CD14-positive monocyte (primary cell): ENCODE measurements at regions not wholly inside any gene's neighbourhood (a gene's known extent, or its start where the extent isn't known, plus 50 kb on each side); places are given as distances from the start of the nearest gene placed in this dataset.
"Not testable (repeated sequence)": the region's sequence is repeated elsewhere in the genome, so short reads cannot be mapped to it uniquely, and the experiment has no call there.

Experiments used
- DNase-seq, 3 donors: peaks; one replicate each; pipeline ENCODE4 v3.0.0-alpha.2; 2011 to 2022
- H2AFZ ChIP-seq: 2 replicates; pipeline ENCODE4 v1.6.0; 2012; ENCODE audit warnings: mild to moderate bottlenecking, low read depth, low read length, inconsistent platforms; ENCODE audit not compliant: insufficient read depth, poor library complexity, severe bottlenecking
- H3K27ac ChIP-seq, 2 donors: 1 replicate in 1 of 2; 2 replicates in 1 of 2; pipeline ENCODE4 v1.5.1; 2012 to 2013; ENCODE audit warnings: low read length in 2 of 2, control low read depth in 1 of 2, inconsistent platforms in 1 of 2, low read depth in 1 of 2, mild to moderate bottlenecking in 1 of 2
- H3K27me3 ChIP-seq, 2 donors: one replicate each; pipeline versions ENCODE4 v1.6.0 to v1.6.1; 2011 to 2013; ENCODE audit warnings: low read length in 2 of 2; ENCODE audit not compliant: control insufficient read depth in 2 of 2, insufficient read depth in 2 of 2
- H3K36me3 ChIP-seq, 2 donors: replicated peaks in 1 of 2; 1 replicate in 1 of 2; 2 replicates in 1 of 2; pipeline versions ENCODE4 v1.5.1 to v1.6.1; 2012 to 2013; ENCODE audit warnings: low read length in 2 of 2, control low read depth in 1 of 2, inconsistent platforms in 1 of 2, mild to moderate bottlenecking in 1 of 2; ENCODE audit not compliant: insufficient read depth in 2 of 2, control insufficient read depth in 1 of 2
- H3K4me1 ChIP-seq, 2 donors: 1 replicate in 1 of 2; 2 replicates in 1 of 2; pipeline versions ENCODE4 v1.5.1 to v1.6.1; 2012 to 2013; ENCODE audit warnings: low read length in 2 of 2, control low read depth in 1 of 2, inconsistent platforms in 1 of 2, mild to moderate bottlenecking in 1 of 2, moderate library complexity in 1 of 2; ENCODE audit not compliant: insufficient read depth in 2 of 2, control insufficient read depth in 1 of 2
- H3K4me2 ChIP-seq: replicated peaks from 2 replicates; pipeline ENCODE3; 2012; ENCODE audit warnings: low read length, moderate library complexity, mild to moderate bottlenecking; ENCODE audit not compliant: poor library complexity, severe bottlenecking; ENCODE audit errors: extremely low read depth
- H3K4me3 ChIP-seq, 3 experiments: fragments of 200-600 bp in 1 of 3; sonication (generic) in 1 of 3; replicated peaks in 1 of 3; 1 replicate in 2 of 3; 2 replicates in 1 of 3; pipeline ENCODE4 v1.5.1; 2011 to 2013; ENCODE audit warnings: low read length in 3 of 3, mild to moderate bottlenecking in 3 of 3, control low read depth in 2 of 3, low read depth in 2 of 3, inconsistent platforms in 1 of 3, moderate library complexity in 1 of 3
- H3K79me2 ChIP-seq: 2 replicates; pipeline ENCODE4 v1.6.0; 2012; ENCODE audit warnings: mild to moderate bottlenecking, control low read depth, inconsistent platforms, low read length, moderate library complexity; ENCODE audit not compliant: insufficient read depth
- H3K9ac ChIP-seq: 2 replicates; pipeline ENCODE4 v1.6.0; 2017; ENCODE audit warnings: low read length, mild to moderate bottlenecking; ENCODE audit not compliant: insufficient read depth, poor library complexity, severe bottlenecking
- H3K9me3 ChIP-seq, 2 donors: replicated peaks in 1 of 2; 1 replicate in 1 of 2; 2 replicates in 1 of 2; pipeline versions ENCODE4 v1.5.1 to v1.6.1; 2012 to 2013; ENCODE audit warnings: low read length in 2 of 2, control low read depth in 1 of 2; ENCODE audit not compliant: control insufficient read depth in 1 of 2, insufficient read depth in 1 of 2
- H4K20me1 ChIP-seq: 2 replicates; pipeline ENCODE4 v1.6.0; 2012; ENCODE audit warnings: mild to moderate bottlenecking, low read length, control low read depth, moderate library complexity; ENCODE audit not compliant: insufficient read depth
- H3K27ac Mint-ChIP-seq, 7 donors: one replicate each; pipeline ENCODE4 v1.8.0; 2020; ENCODE audit warnings: mild to moderate bottlenecking in 7 of 7, mixed read lengths in 7 of 7, moderate library complexity in 6 of 7, inconsistent platforms in 2 of 7
- H3K27me3 Mint-ChIP-seq, 3 donors: one replicate each; pipeline ENCODE4 v1.8.0; 2021 to 2022; ENCODE audit warnings: low read depth in 3 of 3, mild to moderate bottlenecking in 3 of 3, mixed read lengths in 3 of 3, moderate library complexity in 3 of 3, inconsistent platforms in 1 of 3
- H3K36me3 Mint-ChIP-seq, 2 donors: one replicate each; pipeline ENCODE4 v1.8.0; 2020; ENCODE audit warnings: mixed read lengths in 2 of 2, inconsistent platforms in 1 of 2, mild to moderate bottlenecking in 1 of 2
- H3K4me1 Mint-ChIP-seq: one replicate; pipeline ENCODE4 v1.8.0; 2020; ENCODE audit warnings: mild to moderate bottlenecking, mixed read lengths
- H3K4me3 Mint-ChIP-seq, 2 donors: one replicate each; pipeline ENCODE4 v1.8.0; 2020; ENCODE audit warnings: mild to moderate bottlenecking in 2 of 2, mixed read lengths in 2 of 2, moderate library complexity in 1 of 2
- H3K9me3 Mint-ChIP-seq, 7 donors: one replicate each; pipeline ENCODE4 v1.8.0; 2020 to 2022; ENCODE audit warnings: mixed read lengths in 7 of 7, mild to moderate bottlenecking in 6 of 7, moderate library complexity in 6 of 7, inconsistent platforms in 2 of 7
- CTCF ChIP-seq: fragments of 200-600 bp; IDR thresholded peaks from one replicate; pipeline ENCODE4 v1.8.0; 2022; ENCODE audit warnings: antibody characterized with exemption, mild to moderate bottlenecking
- WGBS: methylation state at CpG from one replicate; pipeline ENCODE4 v1.1.5; 2013; ENCODE audit warnings: missing lambda C conversion rate; ENCODE audit not compliant: insufficient coverage; 5-methylcytosine and 5-hydroxymethylcytosine counted together
- intact Hi-C, 2 donors: fragments of 100-400 bp; cut with micrococcal nuclease; formaldehyde crosslinking; loops; one replicate each; pipeline versions ENCODE4 v1.15.0 to v1.15.1; 2023

- Mint-ChIP-seq H3K4me1 (no peaks in the 10 kb centered on the region), H3K36me3 (no peaks in the 10 kb centered on the region), H3K27ac (no peak overlapping the region), H3K27me3 (peaks cover 0 to 2% (median 0%) of the 10 kb centered on the region in 3 donors), H3K9me3 (peaks cover 0 to 2% (median 0%) of the 10 kb centered on the region in 7 donors), H3K4me3 (no peak overlapping the region)
- Histone ChIP-seq H3K4me1 (no peaks in the 10 kb centered on the region), H3K79me2 (no peaks in the 10 kb centered on the region), H3K27me3 (no peaks in the 10 kb centered on the region), H3K4me2 (no peak overlapping the region), H3K9ac (no peak overlapping the region), H4K20me1 (no peaks in the 10 kb centered on the region), H3K36me3 (no peaks in the 10 kb centered on the region), H3K27ac (no peak overlapping the region), H3K9me3 (no peaks in the 10 kb centered on the region), H3K4me3 (no peak overlapping the region), H2AFZ (no peak overlapping the region)
- TF ChIP-seq CTCF, result no peak
- intact Hi-C loops, result no loop called here
- DNase-seq, result no peak
- no CpG with 5 or more reads among the region's 2 CpGs for WGBS
Measured at GRCh38 chr4:134622199-134622598, 420.6 kb upstream of the PABPC4L start.

GRCh38 chr4:134621715-134622114 is 420.1 kb upstream of the PABPC4L start:
- H3K9me3 Mint-ChIP-seq, H4K20me1 ChIP-seq, H2AFZ ChIP-seq, H3K9ac ChIP-seq, H3K27ac ChIP-seq, H3K36me3 Mint-ChIP-seq, DNase-seq, H3K79me2 ChIP-seq, H3K4me1 ChIP-seq, H3K9me3 ChIP-seq, H3K36me3 ChIP-seq, H3K4me3 Mint-ChIP-seq, H3K27me3 Mint-ChIP-seq, H3K4me1 Mint-ChIP-seq, H3K27me3 ChIP-seq, H3K4me2 ChIP-seq, H3K4me3 ChIP-seq, H3K27ac Mint-ChIP-seq, intact Hi-C loops: not testable (repeated sequence)
- WGBS, result 86% methylated on average over 2 of the region's 5 CpGs
